Glutamatergic neuron (in vitro differentiated cells): ENCODE measurements at regions not wholly inside any gene's neighbourhood (a gene's known extent, or its start where the extent isn't known, plus 50 kb on each side); places are given as distances from the start of the nearest gene placed in this dataset.

Source experiments
- DNase-seq: peaks from one replicate; pipeline ENCODE4 v3.0.0; 2022
- H3K27ac Mint-ChIP-seq: one replicate; pipeline ENCODE4 v1.8.0; 2020; ENCODE audit warnings: mild to moderate bottlenecking, mixed read lengths, inconsistent platforms; ENCODE audit not compliant: unreplicated experiment
- H3K27me3 Mint-ChIP-seq: one replicate; pipeline ENCODE4 v1.8.0; 2020; ENCODE audit warnings: mild to moderate bottlenecking, moderate library complexity, mixed read lengths, inconsistent platforms; ENCODE audit not compliant: unreplicated experiment
- H3K36me3 Mint-ChIP-seq: one replicate; pipeline ENCODE4 v1.8.0; 2020; ENCODE audit warnings: mild to moderate bottlenecking, mixed read lengths, inconsistent platforms; ENCODE audit not compliant: unreplicated experiment
- H3K4me1 Mint-ChIP-seq: one replicate; pipeline ENCODE4 v1.8.0; 2020; ENCODE audit warnings: mild to moderate bottlenecking, low read depth, mixed read lengths, inconsistent platforms; ENCODE audit not compliant: unreplicated experiment
- H3K4me3 Mint-ChIP-seq: one replicate; pipeline ENCODE4 v1.8.0; 2020; ENCODE audit warnings: mild to moderate bottlenecking, mixed read lengths, inconsistent platforms; ENCODE audit not compliant: unreplicated experiment
- H3K9me3 Mint-ChIP-seq: one replicate; pipeline ENCODE4 v1.8.0; 2020; ENCODE audit warnings: mild to moderate bottlenecking, moderate library complexity, mixed read lengths, inconsistent platforms; ENCODE audit not compliant: unreplicated experiment
- TF ChIP-seq, protein P1 (sequence below): fragments of 200-600 bp; sonication (generic); IDR thresholded peaks from one replicate; pipeline ENCODE4 v1.5.0; 2021; ENCODE audit not compliant: partially characterized antibody, unreplicated experiment

DNA sequence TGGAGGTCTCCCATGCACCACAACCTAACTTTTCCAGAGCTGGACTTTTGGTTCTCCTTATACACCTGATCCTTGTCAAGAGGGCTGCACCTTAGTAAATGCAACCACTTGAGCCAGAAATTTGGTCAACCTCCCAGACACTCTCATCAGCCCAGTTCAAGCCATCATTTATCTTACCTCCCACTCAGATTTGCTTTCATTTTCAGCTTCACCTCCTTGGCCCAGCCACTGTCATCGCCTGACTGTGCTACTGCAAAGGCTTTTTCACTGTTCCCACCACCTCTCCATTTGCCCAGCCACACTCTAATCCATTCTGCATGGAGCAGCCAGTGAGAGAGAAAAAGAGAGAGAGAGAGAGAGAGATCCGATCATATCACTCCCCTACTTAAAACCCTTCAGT is 112.4 kb upstream of the DDX18 start:
- Mint-ChIP-seq H3K27me3 (no peaks in the 10 kb centered on the region), H3K36me3 (no peaks in the 10 kb centered on the region), H3K27ac (no peak overlapping the region), H3K4me1 (no peaks in the 10 kb centered on the region), H3K9me3 (no peaks in the 10 kb centered on the region), H3K4me3 (no peak overlapping the region)
- DNase-seq: no peak
- TF ChIP-seq, protein P1, sequence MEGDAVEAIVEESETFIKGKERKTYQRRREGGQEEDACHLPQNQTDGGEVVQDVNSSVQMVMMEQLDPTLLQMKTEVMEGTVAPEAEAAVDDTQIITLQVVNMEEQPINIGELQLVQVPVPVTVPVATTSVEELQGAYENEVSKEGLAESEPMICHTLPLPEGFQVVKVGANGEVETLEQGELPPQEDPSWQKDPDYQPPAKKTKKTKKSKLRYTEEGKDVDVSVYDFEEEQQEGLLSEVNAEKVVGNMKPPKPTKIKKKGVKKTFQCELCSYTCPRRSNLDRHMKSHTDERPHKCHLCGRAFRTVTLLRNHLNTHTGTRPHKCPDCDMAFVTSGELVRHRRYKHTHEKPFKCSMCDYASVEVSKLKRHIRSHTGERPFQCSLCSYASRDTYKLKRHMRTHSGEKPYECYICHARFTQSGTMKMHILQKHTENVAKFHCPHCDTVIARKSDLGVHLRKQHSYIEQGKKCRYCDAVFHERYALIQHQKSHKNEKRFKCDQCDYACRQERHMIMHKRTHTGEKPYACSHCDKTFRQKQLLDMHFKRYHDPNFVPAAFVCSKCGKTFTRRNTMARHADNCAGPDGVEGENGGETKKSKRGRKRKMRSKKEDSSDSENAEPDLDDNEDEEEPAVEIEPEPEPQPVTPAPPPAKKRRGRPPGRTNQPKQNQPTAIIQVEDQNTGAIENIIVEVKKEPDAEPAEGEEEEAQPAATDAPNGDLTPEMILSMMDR: no peak

DNA sequence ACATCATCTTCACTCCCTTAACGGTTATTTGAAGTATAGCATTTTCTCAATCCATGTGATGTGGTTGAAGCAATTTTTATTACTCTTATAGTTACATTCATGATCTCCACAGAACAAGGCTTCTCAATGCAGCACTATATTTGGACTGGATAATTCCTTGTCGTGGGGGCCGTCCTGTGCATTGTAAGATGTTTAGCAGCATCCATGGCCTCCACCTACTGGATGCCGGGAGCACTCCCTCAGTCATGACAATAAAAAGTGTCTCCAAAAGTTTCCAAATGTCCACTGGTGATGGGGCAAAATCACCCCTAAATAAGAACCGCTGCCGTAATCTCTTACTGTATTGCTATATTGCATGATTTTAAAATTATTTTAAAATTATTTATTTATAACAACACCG is 110.6 kb upstream of the DDX18 start:
- no peak for DNase-seq

DNA sequence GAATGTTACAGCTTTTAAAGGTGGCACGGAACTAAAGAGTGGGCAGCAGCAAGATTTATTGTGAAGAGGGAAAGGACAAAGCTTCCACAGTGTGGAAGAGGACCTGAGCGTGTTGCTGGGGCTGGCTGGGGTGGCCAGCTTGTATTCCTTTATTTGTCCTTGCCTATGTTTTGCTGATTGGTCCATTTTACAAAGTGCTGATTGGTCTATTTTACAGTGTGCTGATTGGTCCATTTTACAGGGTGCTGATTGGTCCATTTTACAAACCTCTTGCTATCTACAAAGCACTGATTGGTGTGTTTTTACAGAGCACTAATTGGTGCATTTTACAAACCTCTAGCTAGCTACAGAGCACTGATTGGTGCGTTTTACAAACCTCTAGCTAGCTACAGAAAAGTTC is 109.7 kb upstream of the DDX18 start:
- no peak overlapping the region for H3K4me3 Mint-ChIP-seq
- TF ChIP-seq, protein P1: no peak
- no peaks in the 10 kb centered on the region for H3K27me3 Mint-ChIP-seq
- no peak overlapping the region for H3K27ac Mint-ChIP-seq
- H3K4me1 Mint-ChIP-seq: no peaks in the 10 kb centered on the region
- DNase-seq: no peak
- H3K36me3 Mint-ChIP-seq: no peaks in the 10 kb centered on the region
- H3K9me3 Mint-ChIP-seq: no peaks in the 10 kb centered on the region

More for the DNA sequence above, 110.6 kb upstream of the DDX18 start:
- Mint-ChIP-seq H3K27ac (no peak overlapping the region), H3K27me3 (no peaks in the 10 kb centered on the region), H3K4me1 (no peaks in the 10 kb centered on the region), H3K4me3 (no peak overlapping the region), H3K36me3 (no peaks in the 10 kb centered on the region), H3K9me3 (no peaks in the 10 kb centered on the region)
- TF ChIP-seq, protein P1: no peak

DNA sequence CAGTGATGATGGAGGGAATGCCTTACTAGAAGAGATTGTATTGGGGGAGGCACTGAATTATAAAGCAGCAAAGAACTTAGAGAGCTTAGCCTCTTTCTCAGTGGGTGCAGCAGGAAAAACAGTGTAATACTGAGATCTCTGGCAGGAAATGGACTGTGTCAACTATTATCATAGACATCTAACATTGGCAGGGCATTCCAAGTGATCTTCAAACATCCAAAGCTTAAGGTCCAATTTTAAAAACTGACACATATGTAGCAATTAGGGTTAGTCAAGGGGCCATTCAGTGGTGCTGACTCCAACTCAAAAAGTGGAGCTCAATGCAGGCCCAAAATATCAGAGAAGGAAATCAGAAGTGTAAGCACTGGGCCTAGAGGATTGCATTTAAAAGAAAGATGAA is 106.6 kb upstream of the DDX18 start:
- Mint-ChIP-seq H3K27ac (no peak overlapping the region), H3K4me1 (no peaks in the 10 kb centered on the region), H3K36me3 (no peaks in the 10 kb centered on the region), H3K9me3 (no peaks in the 10 kb centered on the region), H3K4me3 (no peak overlapping the region), H3K27me3 (no peaks in the 10 kb centered on the region)
- TF ChIP-seq, protein P1: no peak
- DNase-seq: no peak

DNA sequence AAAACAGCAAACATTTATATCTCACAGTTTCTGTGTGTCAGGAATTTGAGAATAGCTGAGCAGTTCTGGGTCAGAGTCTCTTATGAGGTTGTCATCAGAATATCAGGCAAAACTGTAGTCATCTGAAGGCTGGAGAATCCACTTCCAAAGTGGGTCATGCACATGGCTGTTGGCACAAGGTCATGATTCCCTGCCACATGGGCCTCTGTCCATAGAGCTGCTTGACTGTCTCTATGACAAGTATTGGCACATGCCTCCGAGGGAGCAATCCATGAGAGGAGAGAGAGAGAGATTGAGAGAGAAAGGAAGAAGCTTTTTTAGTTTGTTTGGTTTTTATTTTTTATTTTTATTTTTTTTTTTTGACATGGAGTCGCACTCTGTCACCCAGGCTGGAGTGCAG is 101.8 kb upstream of the DDX18 start:
- DNase-seq: no peak
- Mint-ChIP-seq H3K27ac (no peak overlapping the region), H3K36me3 (no peaks in the 10 kb centered on the region), H3K4me1 (peaks cover 6% of the 10 kb centered on the region), H3K4me3 (no peak overlapping the region), H3K9me3 (no peaks in the 10 kb centered on the region), H3K27me3 (no peaks in the 10 kb centered on the region)
- TF ChIP-seq, protein P1: no peak
